Retinal pigment epithelial cell (primary cell): ENCODE measurements at regions not wholly inside any gene's neighbourhood (a gene's known extent, or its start where the extent isn't known, plus 50 kb on each side); places are given as distances from the start of the nearest gene placed in this dataset.
"Not testable (repeated sequence)": the region's sequence is repeated elsewhere in the genome, so short reads cannot be mapped to it uniquely, and the experiment has no call there.

ENCODE experiments used
- DNase-seq: peaks from one replicate; pipeline ENCODE4 v3.0.0-alpha.2; 2010; ENCODE audit warnings: low read depth
- H3K4me3 ChIP-seq: 2 replicates; pipeline ENCODE4 v1.5.1; 2011; ENCODE audit warnings: mild to moderate bottlenecking, low read length, control low read depth, moderate library complexity
- TF ChIP-seq, protein P1 (sequence below): conservative IDR thresholded peaks from 2 replicates; pipeline ENCODE4 v1.5.1; 2011; ENCODE audit warnings: low read depth, low read length, control low read depth, inconsistent platforms

DNA sequence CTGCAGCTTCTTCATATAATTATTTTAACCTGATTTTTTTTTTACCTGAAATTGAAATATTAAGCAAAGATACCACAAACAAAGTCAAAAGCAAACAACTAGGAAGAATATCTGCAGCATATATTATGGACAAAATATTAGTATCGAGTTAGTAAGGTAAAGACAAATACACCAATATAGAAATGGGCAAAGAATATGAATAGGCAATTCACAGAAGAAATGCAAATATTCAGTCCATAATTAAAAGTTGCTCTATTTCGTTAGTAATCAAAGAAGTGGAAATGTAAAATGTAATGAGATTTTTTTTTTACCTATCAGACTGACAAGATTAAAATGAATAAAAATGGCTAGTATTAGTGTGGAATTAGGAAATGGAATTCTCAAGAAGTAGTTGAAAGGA is 121.5 kb downstream of the CD83 start:
- TF ChIP-seq, protein P1, sequence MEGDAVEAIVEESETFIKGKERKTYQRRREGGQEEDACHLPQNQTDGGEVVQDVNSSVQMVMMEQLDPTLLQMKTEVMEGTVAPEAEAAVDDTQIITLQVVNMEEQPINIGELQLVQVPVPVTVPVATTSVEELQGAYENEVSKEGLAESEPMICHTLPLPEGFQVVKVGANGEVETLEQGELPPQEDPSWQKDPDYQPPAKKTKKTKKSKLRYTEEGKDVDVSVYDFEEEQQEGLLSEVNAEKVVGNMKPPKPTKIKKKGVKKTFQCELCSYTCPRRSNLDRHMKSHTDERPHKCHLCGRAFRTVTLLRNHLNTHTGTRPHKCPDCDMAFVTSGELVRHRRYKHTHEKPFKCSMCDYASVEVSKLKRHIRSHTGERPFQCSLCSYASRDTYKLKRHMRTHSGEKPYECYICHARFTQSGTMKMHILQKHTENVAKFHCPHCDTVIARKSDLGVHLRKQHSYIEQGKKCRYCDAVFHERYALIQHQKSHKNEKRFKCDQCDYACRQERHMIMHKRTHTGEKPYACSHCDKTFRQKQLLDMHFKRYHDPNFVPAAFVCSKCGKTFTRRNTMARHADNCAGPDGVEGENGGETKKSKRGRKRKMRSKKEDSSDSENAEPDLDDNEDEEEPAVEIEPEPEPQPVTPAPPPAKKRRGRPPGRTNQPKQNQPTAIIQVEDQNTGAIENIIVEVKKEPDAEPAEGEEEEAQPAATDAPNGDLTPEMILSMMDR: no peak
- no peak for DNase-seq
- no peak overlapping the region for H3K4me3 ChIP-seq

DNA sequence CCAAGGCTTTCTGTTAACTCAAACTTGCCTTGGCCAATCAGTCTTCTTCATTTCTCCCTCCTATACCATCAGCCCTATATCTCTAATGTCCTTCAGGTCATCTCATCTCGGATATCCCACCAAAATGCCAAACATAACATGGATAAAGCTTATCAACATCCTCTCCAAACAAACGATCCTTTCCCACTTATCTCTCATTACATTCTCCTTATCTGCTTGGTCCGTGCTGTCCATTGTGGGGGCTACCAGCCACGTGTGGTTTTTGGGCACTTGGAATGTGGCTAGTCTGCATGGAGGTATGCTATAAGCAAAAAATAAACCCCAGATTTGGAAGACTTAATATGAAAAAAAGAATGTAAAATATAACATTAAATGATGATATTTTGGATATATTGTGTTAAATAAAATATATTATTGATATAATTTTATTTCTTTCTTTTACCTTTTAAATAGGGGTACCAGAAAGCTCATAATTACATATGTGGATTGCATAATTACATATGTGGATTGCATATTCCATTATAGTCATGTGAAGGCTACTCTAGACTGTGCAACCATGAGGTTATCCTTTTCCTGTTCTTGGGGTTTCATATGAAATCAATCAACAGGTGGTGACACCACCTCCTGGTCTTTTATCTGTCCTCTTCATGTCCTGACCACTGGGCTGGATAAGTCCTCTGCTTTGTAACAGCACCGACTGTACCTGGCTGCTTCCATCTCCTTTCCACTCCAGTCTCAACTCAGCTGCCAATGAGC is 123.0 kb downstream of the CD83 start:
- H3K4me3 ChIP-seq: no peak overlapping the region
- TF ChIP-seq, protein P1: no peak
- no peak for DNase-seq

DNA sequence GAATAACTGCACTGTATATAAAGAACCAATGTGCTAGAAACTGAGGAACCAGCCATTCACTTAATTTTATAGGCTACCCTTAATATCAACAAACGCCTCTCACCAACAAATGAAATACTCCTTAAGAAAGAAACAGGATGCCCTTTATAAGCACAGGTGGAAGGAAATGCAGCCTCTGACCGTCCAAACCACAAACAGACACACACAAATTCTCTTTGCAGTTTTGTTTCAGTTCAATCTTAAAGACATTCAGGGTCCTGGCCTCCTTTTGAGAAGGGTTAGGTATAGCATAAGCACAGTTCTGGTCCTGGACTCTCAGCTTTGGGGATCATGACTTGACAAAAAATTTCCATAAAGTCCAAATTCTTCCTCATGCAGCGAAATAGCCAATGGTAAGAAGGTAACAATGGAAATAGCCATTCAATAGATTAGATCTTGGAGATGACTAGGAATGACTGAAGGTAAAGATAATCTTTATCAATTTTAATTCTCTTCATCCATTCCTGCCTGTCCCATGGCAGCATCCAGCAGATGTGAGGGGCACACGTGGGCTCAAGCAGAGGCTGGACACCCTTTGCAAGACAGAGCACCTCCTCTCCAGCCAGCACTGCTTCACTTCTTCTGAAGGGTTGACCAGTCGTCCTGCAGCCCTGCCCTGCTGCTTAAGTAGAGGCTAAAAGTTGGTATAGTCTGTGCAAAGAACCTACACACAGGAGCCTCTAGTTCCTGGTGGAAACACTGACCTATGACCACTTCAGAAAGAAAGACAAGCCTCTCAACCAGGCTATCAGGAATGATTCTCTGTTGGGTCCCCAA is 123.9 kb downstream of the CD83 start:
- H3K4me3 ChIP-seq: no peak overlapping the region
- TF ChIP-seq, protein P1: no peak
- no peak for DNase-seq

DNA sequence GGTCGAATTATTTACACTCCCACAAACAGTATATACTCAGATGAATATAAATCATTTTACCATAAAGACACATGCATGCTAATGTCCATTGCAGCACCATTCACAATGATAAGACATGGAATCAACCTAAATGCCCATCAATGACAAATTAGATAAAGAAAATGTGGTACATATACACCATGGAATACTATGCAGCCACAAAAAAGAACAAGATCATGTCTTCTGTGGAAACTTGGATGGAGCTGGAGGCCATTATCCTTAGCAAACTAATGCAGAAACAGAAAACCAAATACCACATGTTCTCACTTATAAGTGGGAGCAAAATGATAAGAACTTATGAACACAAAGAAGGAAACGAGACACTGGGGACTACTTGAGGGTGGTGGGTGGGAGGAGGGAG is 125.3 kb downstream of the CD83 start:
- not testable (repeated sequence) for DNase-seq, H3K4me3 ChIP-seq

DNA sequence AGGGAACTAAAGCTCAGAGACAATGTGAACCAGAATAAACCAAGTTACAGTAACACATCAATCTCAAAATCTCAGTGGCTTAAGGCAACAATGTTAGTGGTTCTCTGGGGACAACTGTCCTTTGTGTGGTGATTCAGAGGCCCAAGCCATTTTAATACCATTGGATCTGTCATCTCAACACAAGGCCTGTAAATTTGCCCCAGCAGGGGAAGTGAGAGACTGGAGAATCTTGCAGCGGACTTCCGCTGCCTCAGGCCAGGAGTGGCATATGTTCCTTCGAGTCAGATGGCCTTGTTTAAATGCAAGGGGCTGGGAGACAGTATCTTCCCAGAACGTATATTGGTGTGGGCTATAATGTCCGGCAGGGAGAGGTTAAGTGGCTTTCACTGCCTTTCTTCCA is 126.0 kb downstream of the CD83 start:
- DNase-seq: no peak
- TF ChIP-seq, protein P1: no peak
- no peak overlapping the region for H3K4me3 ChIP-seq

DNA sequence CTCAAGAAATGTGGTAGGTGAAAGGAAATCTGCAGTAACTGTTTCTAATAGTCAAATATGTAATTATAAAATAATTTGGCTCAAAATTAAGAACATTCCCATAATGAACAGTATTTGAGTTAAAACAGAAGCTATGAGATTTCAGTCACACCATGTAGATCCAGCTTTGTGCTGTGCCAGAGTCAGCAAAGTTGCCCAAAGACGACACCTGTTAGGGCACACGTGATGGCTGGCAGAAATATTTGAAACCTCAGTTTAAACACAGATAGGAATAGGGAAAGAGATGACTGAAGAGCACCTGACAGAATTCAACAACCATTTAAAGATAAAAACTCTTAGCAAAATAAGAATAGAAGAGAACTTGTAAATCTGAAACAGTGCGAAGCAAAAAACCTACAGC is 129.3 kb downstream of the CD83 start:
- TF ChIP-seq, protein P1: no peak
- no peak for DNase-seq
- no peak overlapping the region for H3K4me3 ChIP-seq

DNA sequence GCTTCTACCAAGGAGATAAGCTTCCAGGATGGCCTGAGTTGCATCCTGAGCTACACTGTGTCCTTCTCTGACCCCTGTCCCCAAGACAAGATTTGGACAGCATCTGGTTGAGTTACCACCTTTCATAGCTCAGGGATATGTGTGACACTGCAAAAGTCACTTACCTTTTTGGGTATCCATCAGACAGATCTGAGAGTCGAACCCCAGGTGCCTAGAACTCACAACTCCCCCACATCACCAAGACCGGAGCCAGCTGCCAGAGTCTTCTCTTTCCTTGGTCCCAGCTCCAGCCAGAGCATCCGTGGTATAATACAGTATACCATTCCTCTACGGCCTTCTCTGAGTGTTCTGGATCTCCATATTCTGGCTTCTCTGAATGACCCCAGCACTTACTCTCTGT is 133.0 kb downstream of the CD83 start:
- no peak for DNase-seq
- TF ChIP-seq, protein P1: no peak
- H3K4me3 ChIP-seq: no peak overlapping the region
